BE2C (cell line): ENCODE measurements at regions not wholly inside any gene's neighbourhood (a gene's known extent, or its start where the extent isn't known, plus 50 kb on each side); places are given as distances from the start of the nearest gene placed in this dataset.

Experiments used
- DNase-seq: peaks from one replicate; pipeline ENCODE4 v3.0.0-alpha.2; 2020
- H3K27me3 ChIP-seq: fragments of 250-450 bp; sonication (Bioruptor Pico); 2 replicates; pipeline ENCODE4 v1.5.1; 2020; ENCODE audit warnings: mild to moderate bottlenecking
- H3K36me3 ChIP-seq: fragments of 250-450 bp; sonication (Bioruptor Pico); 2 replicates; pipeline ENCODE4 v1.5.1; 2020; ENCODE audit warnings: mild to moderate bottlenecking
- H3K4me1 ChIP-seq: fragments of 250-450 bp; sonication (Bioruptor Pico); 2 replicates; pipeline ENCODE4 v1.5.1; 2020
- H3K4me3 ChIP-seq: 2 replicates; pipeline ENCODE4 v1.5.1; 2011; ENCODE audit warnings: low read depth, low read length
- H3K9me3 ChIP-seq: fragments of 250-450 bp; sonication (Bioruptor Pico); 2 replicates; pipeline ENCODE4 v1.5.1; 2020
- TF ChIP-seq, protein P1 (sequence below): IDR thresholded peaks from 2 replicates; pipeline ENCODE4 v1.5.1; 2012; ENCODE audit warnings: mild to moderate bottlenecking, low read depth, low read length

DNA sequence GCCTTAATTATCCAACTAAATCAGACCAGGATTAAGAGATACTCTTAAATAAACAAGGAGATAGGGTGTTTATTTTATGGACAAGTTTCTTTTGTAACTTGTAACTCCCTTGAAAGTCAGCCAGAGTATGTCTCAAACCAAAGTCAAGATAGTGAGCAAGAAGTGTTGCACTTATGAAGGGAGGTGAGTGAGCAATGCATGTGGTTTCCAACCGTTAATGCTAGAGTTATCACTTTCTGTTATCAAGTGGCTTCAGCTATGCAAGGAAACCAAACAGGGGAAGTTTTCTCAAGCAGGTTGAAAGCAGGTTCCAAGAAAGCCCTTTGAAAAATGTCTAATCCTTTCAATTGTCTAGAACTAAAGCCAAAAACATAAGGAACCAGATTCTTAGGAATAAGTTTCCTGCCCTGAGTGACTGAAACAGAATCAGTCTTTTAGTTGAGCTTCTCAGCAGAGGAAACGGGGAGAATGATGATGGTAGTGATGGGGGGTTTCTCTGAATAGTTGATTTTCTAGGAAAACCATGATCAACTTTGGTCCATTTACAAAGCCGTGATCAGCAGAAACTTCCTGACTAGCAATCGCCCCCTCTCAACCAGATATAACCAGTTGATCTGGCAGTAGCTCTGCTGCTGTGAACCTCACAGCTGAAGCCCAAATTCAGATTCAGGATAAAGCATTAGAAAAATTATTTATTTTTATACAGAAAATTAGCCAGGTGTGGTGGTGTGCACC is 128.4 kb downstream of the DAD1 start:
- H3K27me3 ChIP-seq = no peaks in the 10 kb centered on the region; the same call in 1 of the 2 replicates
- H3K36me3 ChIP-seq = no peaks in the 10 kb centered on the region
- no peak for DNase-seq
- TF ChIP-seq, protein P1, sequence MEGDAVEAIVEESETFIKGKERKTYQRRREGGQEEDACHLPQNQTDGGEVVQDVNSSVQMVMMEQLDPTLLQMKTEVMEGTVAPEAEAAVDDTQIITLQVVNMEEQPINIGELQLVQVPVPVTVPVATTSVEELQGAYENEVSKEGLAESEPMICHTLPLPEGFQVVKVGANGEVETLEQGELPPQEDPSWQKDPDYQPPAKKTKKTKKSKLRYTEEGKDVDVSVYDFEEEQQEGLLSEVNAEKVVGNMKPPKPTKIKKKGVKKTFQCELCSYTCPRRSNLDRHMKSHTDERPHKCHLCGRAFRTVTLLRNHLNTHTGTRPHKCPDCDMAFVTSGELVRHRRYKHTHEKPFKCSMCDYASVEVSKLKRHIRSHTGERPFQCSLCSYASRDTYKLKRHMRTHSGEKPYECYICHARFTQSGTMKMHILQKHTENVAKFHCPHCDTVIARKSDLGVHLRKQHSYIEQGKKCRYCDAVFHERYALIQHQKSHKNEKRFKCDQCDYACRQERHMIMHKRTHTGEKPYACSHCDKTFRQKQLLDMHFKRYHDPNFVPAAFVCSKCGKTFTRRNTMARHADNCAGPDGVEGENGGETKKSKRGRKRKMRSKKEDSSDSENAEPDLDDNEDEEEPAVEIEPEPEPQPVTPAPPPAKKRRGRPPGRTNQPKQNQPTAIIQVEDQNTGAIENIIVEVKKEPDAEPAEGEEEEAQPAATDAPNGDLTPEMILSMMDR = no peak
- no peaks in the 10 kb centered on the region for H3K9me3 ChIP-seq
- H3K4me1 ChIP-seq = no peaks in the 10 kb centered on the region
- H3K4me3 ChIP-seq = no peak overlapping the region

DNA sequence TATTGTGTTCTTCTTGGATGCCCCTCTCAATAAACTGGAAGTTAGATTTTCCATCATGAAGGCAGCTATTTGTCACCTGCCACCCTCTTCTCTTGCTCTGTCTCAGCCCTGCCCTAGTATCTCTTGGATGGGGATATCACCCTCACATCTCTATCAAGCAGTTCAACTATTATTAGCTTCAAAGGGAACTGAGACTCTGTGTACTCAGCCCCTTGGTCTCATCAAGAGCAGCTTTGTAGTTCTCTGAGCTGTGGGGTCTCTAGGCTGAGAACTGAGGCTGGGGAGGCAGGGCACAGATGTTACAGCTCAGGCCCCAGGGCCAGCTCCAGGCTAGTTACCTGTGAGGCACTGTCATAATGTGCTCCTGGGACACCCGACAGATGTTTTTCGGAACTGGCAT is 130.3 kb downstream of the DAD1 start:
- Histone ChIP-seq H3K36me3 (no peaks in the 10 kb centered on the region), H3K4me1 (no peaks in the 10 kb centered on the region), H3K27me3 (no peaks in the 10 kb centered on the region; the same call in 1 of the 2 replicates), H3K4me3 (no peak overlapping the region), H3K9me3 (no peaks in the 10 kb centered on the region)
- no peak for DNase-seq
- TF ChIP-seq, protein P1 = no peak

DNA sequence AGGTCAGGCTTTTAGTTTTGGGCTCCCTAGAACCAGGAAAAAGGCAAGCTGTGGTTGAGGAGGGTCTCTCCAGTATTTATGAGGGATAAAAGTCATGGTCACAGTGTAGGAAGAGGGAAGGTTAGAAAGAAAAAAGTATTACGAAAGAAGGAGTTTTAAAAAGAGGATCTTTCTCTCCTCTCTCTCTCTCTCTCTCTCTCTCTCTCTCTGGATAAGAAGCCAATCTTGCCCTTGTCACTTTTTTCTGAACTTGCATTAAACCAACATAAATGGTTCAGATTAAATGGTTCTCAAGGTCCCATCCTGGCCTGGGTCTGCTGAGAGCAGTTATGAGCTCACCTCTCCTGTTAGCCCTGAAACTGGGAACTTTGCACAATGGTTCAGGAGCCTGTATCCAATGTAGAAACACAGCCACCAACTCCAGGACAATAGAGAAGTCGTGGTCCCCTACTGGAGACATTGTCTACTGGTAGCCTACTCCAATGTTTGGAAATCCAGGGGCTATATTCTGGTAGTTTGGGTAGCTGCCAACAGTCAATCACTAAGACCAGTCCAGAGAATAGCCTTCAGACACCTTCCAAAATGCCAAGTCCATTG is 131.9 kb downstream of the DAD1 start:
- Histone ChIP-seq H3K27me3 (no peaks in the 10 kb centered on the region; the same call in 1 of the 2 replicates), H3K4me3 (no peak overlapping the region), H3K36me3 (no peaks in the 10 kb centered on the region), H3K4me1 (no peaks in the 10 kb centered on the region), H3K9me3 (no peaks in the 10 kb centered on the region)
- TF ChIP-seq, protein P1 = no peak
- no peak for DNase-seq

DNA sequence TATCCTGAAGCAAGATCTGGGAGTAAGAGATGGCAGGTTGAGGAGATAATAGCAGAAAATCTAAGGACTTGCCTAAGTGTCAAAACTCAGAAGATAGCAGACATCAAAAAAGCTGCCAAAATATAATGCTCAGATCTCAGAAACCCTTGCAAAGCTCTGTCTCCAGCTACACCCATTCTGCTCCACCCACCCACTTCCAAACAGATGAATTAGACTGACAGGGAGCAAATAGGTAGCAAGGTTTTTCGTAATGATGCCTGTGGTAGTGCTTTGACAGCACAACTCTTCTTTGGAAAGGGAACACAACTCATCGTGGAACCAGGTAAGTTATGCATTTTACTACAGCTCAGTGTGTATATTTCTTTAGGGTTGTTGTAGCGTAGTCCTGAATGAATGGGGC is 132.6 kb downstream of the DAD1 start:
- no peaks in the 10 kb centered on the region for H3K9me3 ChIP-seq
- no peak for DNase-seq
- no peaks in the 10 kb centered on the region for H3K36me3 ChIP-seq
- no peak overlapping the region for H3K4me3 ChIP-seq
- H3K27me3 ChIP-seq = no peaks in the 10 kb centered on the region; the same call in 1 of the 2 replicates
- TF ChIP-seq, protein P1 = no peak
- H3K4me1 ChIP-seq = no peaks in the 10 kb centered on the region

DNA sequence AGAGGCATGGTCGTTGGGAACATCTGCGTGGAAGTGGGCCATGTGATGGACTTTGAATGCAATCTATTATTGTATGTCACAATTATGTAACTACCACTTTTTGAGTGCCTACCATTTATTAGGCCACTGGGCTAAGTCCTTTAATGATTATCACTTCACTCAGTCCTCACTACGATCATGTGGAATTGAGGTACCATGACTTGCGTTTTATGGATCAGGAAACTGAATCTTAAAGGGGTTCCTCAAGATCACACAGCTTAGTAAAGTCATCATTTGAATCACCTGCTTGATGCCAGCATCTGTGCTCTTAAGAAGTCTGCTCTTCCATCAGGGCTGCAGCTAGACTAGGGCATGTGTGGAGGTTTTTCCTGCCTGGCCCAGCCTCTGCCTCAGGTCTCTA is 136.7 kb downstream of the DAD1 start:
- Histone ChIP-seq H3K4me3 (no peak overlapping the region), H3K4me1 (no peaks in the 10 kb centered on the region), H3K9me3 (no peaks in the 10 kb centered on the region), H3K27me3 (no peaks in the 10 kb centered on the region), H3K36me3 (no peaks in the 10 kb centered on the region)
- TF ChIP-seq, protein P1 = no peak
- DNase-seq = no peak

DNA sequence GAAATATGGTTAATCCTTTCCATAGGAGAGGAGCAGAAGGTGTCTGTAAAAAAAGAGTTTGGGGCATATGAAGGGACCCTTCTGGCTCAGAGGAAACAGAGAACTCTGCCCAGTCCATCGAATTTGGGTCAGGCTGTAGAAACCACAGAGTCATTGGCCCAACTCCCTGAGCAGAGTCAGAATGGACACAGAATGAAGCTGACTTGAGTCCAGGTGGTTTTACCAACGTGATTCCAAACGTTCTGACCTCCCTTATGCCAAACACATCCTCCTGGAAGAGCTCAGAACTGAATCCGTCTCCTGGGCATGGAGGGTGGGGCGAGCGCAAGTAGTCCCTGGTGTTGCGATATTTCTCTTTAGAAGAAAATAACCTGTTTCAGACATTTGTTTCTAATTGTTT is 138.8 kb downstream of the DAD1 start:
- H3K36me3 ChIP-seq = no peaks in the 10 kb centered on the region
- DNase-seq = no peak
- H3K27me3 ChIP-seq = no peaks in the 10 kb centered on the region
- TF ChIP-seq, protein P1 = no peak
- H3K4me3 ChIP-seq = no peak overlapping the region
- H3K9me3 ChIP-seq = no peaks in the 10 kb centered on the region
- no peaks in the 10 kb centered on the region for H3K4me1 ChIP-seq
